Esophagus squamous epithelium (tissue), 5 donors: ENCODE measurements at regions not wholly inside any gene's neighbourhood (a gene's known extent, or its start where the extent isn't known, plus 50 kb on each side); places are given as distances from the start of the nearest gene placed in this dataset.

Experiments used
- DNase-seq: peaks from one replicate; lab custom pipeline; 2025; lab: John Stamatoyannopoulos, UW
- H3K27ac ChIP-seq, 4 donors: fragments of 200-600 bp; sonication (generic); one replicate each; pipeline ENCODE4 v1.5.1; 2016 to 2019; ENCODE audit warnings: mild to moderate bottlenecking in 1 of 4
- H3K27me3 ChIP-seq, 4 donors: fragments of 200-600 bp; sonication (generic); 1 replicate in 3 of 4; 2 replicates in 1 of 4; pipeline versions ENCODE4 v1.5.1 to v1.6.0; 2017 to 2021; ENCODE audit warnings: antibody characterized with exemption in 1 of 4
- H3K36me3 ChIP-seq, 3 donors: fragments of 200-600 bp; sonication (generic); one replicate each; pipeline ENCODE4 v1.5.1; 2016 to 2019
- H3K4me1 ChIP-seq, 3 donors: fragments of 200-600 bp; sonication (generic); one replicate each; pipeline ENCODE4 v1.5.1; 2017 to 2019
- H3K4me3 ChIP-seq, 4 donors: fragments of 200-600 bp; sonication (generic); 1 replicate in 3 of 4; 2 replicates in 1 of 4; pipeline ENCODE4 v1.5.1; 2016 to 2019; ENCODE audit warnings: mild to moderate bottlenecking in 2 of 4, moderate library complexity in 1 of 4
- H3K9me3 ChIP-seq, 3 donors: fragments of 200-600 bp; sonication (generic); one replicate each; pipeline ENCODE4 v1.5.1; 2016 to 2019
- CTCF ChIP-seq, 6 experiments: fragments of 450-650 bp in 4 of 6; fragments of 200-600 bp in 2 of 6; sonication (generic) in 2 of 6; IDR thresholded peaks; one replicate each; pipeline ENCODE4 v1.5.1; 2016 to 2019; ENCODE audit warnings: antibody characterized with exemption in 6 of 6, mild to moderate bottlenecking in 4 of 6, moderate library complexity in 4 of 6
- POLR2A ChIP-seq, 4 donors: fragments of 450-650 bp; IDR thresholded peaks; one replicate each; pipeline ENCODE4 v1.6.1; 2017; ENCODE audit warnings: antibody characterized with exemption in 4 of 4, mild to moderate bottlenecking in 4 of 4, moderate library complexity in 3 of 4
- WGBS, 2 donors: methylation state at CpG; one replicate each; pipeline ENCODE4 v1.1.5; 2018; 5-methylcytosine and 5-hydroxymethylcytosine counted together
- intact Hi-C: fragments of 100-400 bp; cut with DNase I; formaldehyde crosslinking; loops from one replicate; pipeline ENCODE4 v1.15.0; 2022
- donor health status: DM: yes; HTN: yes; CAD: no.

- no peak overlapping the region for H3K27ac ChIP-seq
- TF ChIP-seq CTCF (IDR thresholded peaks at IDR 0.05) (no peak), POLR2A (IDR thresholded peaks at IDR 0.05) (no peak)
- DNase-seq = no peak
- intact Hi-C loops = no loop called here
- H3K4me1 ChIP-seq = peaks cover 0 to 6% (median 0%) of the 10 kb centered on the region in 3 donors
- no peak overlapping the region for H3K4me3 ChIP-seq
- H3K9me3 ChIP-seq = peaks cover 0 to 5% (median 4%) of the 10 kb centered on the region in 3 donors
- no peaks in the 10 kb centered on the region for H3K36me3 ChIP-seq
- H3K27me3 ChIP-seq = no peaks in the 10 kb centered on the region
- WGBS, 2 donors = 61 to 64% methylated on average over 8 to 9 of the region's 11 CpGs
These were observed 81.6 kb upstream of the NFIB start for GRCh38 chr9:14395317-14396082.

- intact Hi-C loops = no loop called here
- TF ChIP-seq POLR2A (IDR thresholded peaks at IDR 0.05) = no peak
- no peak for TF ChIP-seq CTCF (IDR thresholded peaks at IDR 0.05)
- no peak for DNase-seq
- H3K4me3 ChIP-seq = no peak overlapping the region
- no peaks in the 10 kb centered on the region for H3K4me1 ChIP-seq
- no peak overlapping the region for H3K27ac ChIP-seq
- H3K9me3 ChIP-seq = peaks cover 0 to 5% (median 4%) of the 10 kb centered on the region in 3 donors
- no peaks in the 10 kb centered on the region for H3K36me3 ChIP-seq
- WGBS, 2 donors = 67 to 86% methylated on average over 2 of the region's 2 CpGs
- H3K27me3 ChIP-seq = no peaks in the 10 kb centered on the region
These were observed 79.5 kb upstream of the NFIB start for GRCh38 chr9:14393418-14393817.

- Histone ChIP-seq H3K9me3 (peaks cover 0 to 5% (median 4%) of the 10 kb centered on the region in 3 donors), H3K27ac (no peak overlapping the region), H3K4me1 (no peaks in the 10 kb centered on the region), H3K36me3 (no peaks in the 10 kb centered on the region), H3K4me3 (no peak overlapping the region), H3K27me3 (no peaks in the 10 kb centered on the region)
- intact Hi-C loops = no loop called here
- DNase-seq = no peak
- TF ChIP-seq CTCF (IDR thresholded peaks at IDR 0.05) (no peak), POLR2A (IDR thresholded peaks at IDR 0.05) (no peak)
- WGBS, 2 donors = 58 to 72% methylated on average over 3 of the region's 3 CpGs
These were observed 77.7 kb upstream of the NFIB start for GRCh38 chr9:14391620-14392019.

GRCh38 chr9:14389657-14390056, 75.7 kb upstream of the NFIB start:
- Histone ChIP-seq H3K4me3 (no peak overlapping the region), H3K4me1 (no peaks in the 10 kb centered on the region), H3K27ac (no peak overlapping the region), H3K36me3 (no peaks in the 10 kb centered on the region), H3K9me3 (peaks cover 0 to 5% (median 4%) of the 10 kb centered on the region in 3 donors), H3K27me3 (no peaks in the 10 kb centered on the region)
- intact Hi-C loops = no loop called here
- whole genome bisulfite sequencing, 2 donors = 83 to 89% methylated on average over 2 of the region's 2 CpGs
- TF ChIP-seq CTCF (IDR thresholded peaks at IDR 0.05) (no peak), POLR2A (IDR thresholded peaks at IDR 0.05) (no peak)
- no peak for DNase-seq

- intact Hi-C loops = no loop called here
- TF ChIP-seq POLR2A (IDR thresholded peaks at IDR 0.05) (no peak), CTCF (IDR thresholded peaks at IDR 0.05) (no peak)
- WGBS, 2 donors = 63 to 83% methylated on average over 1 of the region's 1 CpG
- Histone ChIP-seq H3K27ac (no peak overlapping the region), H3K36me3 (no peaks in the 10 kb centered on the region), H3K4me3 (no peak overlapping the region), H3K27me3 (no peaks in the 10 kb centered on the region), H3K9me3 (peaks cover 0 to 5% (median 4%) of the 10 kb centered on the region in 3 donors), H3K4me1 (no peaks in the 10 kb centered on the region)
- DNase-seq = no peak
These were observed 75.2 kb upstream of the NFIB start for GRCh38 chr9:14389146-14389545.
